ENCODE measurements at regions not wholly inside any gene's neighbourhood (a gene's known extent, or its start where the extent isn't known, plus 50 kb on each side); places are given as distances from the start of the nearest gene placed in this dataset.

DNA sequence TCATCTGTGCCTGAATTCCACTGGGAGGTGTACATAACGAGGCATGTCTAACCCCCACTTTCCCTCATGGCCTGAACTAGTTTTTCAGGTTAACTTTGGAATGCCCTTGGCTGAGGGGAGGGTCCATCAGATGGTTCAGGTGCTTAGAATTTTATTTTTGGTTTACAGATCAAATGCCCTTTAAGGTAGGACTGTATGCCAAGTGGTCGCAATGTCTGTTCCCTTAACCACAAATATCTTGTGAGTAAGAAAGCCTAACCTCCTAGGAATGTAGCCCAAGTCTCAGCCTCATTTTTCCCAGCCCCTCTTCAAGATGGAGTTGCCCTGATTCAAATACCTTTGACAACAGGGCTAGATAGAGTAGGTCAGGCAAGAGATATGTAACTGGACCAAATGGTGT lies 78.4 kb downstream of the RNASET2 start:
- no peak overlapping the region for H3K9ac ChIP-seq (ENCODE audit: insufficient read length)

GRCh38 chr6:166877349-166877748 lies 79.0 kb downstream of the RNASET2 start:
- H3K36me3 ChIP-seq (ENCODE audit: insufficient read depth, low read length) = no peaks in the 10 kb centered on the region
- no peak overlapping the region for H3K9ac ChIP-seq (ENCODE audit: insufficient read length)
- no peak overlapping the region for H3K27ac ChIP-seq
- no peaks in the 10 kb centered on the region; the same call in 1 of the 2 replicates for H3K9me3 ChIP-seq (ENCODE audit: low read depth, low read length)
- no peak for TF ChIP-seq FOXP2 (optimal IDR thresholded peaks at IDR 0.05; ENCODE audit: control extremely low read depth, extremely low read length, insufficient read depth)
- no peak for TF ChIP-seq POLR2AphosphoS5 (IDR thresholded peaks at IDR 0.05; ENCODE audit: borderline replicate concordance, low read depth, low read length)
- TF ChIP-seq EZH2 (IDR thresholded peaks at IDR 0.05) = no peak
- no peak overlapping the region for H3K4me3 ChIP-seq
- DNase-seq (ENCODE audit: low read depth, low spot score) = no peak

More for the DNA sequence above, 78.4 kb downstream of the RNASET2 start:
- TF ChIP-seq POLR2AphosphoS5 (IDR thresholded peaks at IDR 0.05; ENCODE audit: borderline replicate concordance, low read depth, low read length) (no peak), FOXP2 (optimal IDR thresholded peaks at IDR 0.05; ENCODE audit: control extremely low read depth, extremely low read length, insufficient read depth) (no peak), EZH2 (IDR thresholded peaks at IDR 0.05) (no peak)
- Histone ChIP-seq H3K36me3 (ENCODE audit: insufficient read depth, low read length) (no peaks in the 10 kb centered on the region), H3K9me3 (ENCODE audit: low read depth, low read length) (no peaks in the 10 kb centered on the region; the same call in 1 of the 2 replicates), H3K27ac (no peak overlapping the region), H3K4me3 (no peak overlapping the region)
- no peak for DNase-seq (ENCODE audit: low read depth, low spot score)

- no peak overlapping the region for H3K4me3 ChIP-seq
- no peak overlapping the region for H3K27ac ChIP-seq
- no peaks in the 10 kb centered on the region for H3K9me3 ChIP-seq (ENCODE audit: low read depth, low read length)
- no peak for TF ChIP-seq EZH2 (IDR thresholded peaks at IDR 0.05)
- TF ChIP-seq POLR2AphosphoS5 (IDR thresholded peaks at IDR 0.05; ENCODE audit: borderline replicate concordance, low read depth, low read length) = no peak
- no peak overlapping the region for H3K9ac ChIP-seq (ENCODE audit: insufficient read length)
- no peak for DNase-seq (ENCODE audit: low read depth, low spot score)
- H3K36me3 ChIP-seq (ENCODE audit: insufficient read depth, low read length) = no peaks in the 10 kb centered on the region
Measured at GRCh38 chr6:166872531-166873009, 83.8 kb downstream of the RNASET2 start.

DNA sequence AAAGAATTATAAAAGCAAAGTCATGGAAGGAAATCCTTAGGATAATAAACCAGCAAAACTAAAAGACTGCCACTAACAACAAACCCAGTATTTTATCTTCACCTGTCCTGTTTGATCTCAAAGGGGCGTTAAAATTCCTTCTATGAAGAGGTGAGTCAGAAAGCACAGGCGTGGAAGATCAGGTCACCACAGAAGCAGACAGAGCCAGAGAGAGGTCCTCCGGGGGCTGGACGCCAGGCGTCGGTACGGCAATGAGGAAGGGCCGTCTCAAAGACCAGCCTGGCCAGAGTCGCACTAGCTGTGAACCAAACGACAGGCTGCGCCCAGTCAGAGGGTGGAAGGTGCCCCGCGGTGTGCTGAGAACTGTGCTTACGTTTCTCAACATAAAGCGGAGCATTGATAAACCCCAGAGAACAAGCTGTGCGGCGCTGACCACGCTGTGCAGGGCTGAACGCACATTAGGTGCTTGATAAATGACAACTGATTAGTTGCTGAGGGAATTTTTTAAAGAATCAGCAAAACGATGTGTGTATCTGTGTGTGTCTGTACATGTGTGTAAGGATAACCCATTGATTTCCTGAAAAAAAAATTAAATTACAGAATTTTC lies 85.6 kb downstream of the RNASET2 start:
- no peak for TF ChIP-seq FOXP2 (optimal IDR thresholded peaks at IDR 0.05; ENCODE audit: control extremely low read depth, extremely low read length, insufficient read depth)
- no peak for TF ChIP-seq POLR2AphosphoS5 (IDR thresholded peaks at IDR 0.05; ENCODE audit: borderline replicate concordance, low read depth, low read length)
- TF ChIP-seq EZH2 (IDR thresholded peaks at IDR 0.05) = no peak
- no peak for DNase-seq (ENCODE audit: low read depth, low spot score)
- Histone ChIP-seq H3K9ac (ENCODE audit: insufficient read length) (no peak overlapping the region), H3K27ac (no peak overlapping the region), H3K36me3 (ENCODE audit: insufficient read depth, low read length) (no peaks in the 10 kb centered on the region), H3K9me3 (ENCODE audit: low read depth, low read length) (no peaks in the 10 kb centered on the region), H3K4me3 (no peak overlapping the region)

GRCh38 chr6:166866839-166867637 lies 89.3 kb downstream of the RNASET2 start:
- no peak overlapping the region for H3K4me3 ChIP-seq
- H3K9ac ChIP-seq (ENCODE audit: insufficient read length) = no peak overlapping the region
- H3K27ac ChIP-seq = no peak overlapping the region
- DNase-seq (ENCODE audit: low read depth, low spot score) = no peak
- H3K36me3 ChIP-seq (ENCODE audit: insufficient read depth, low read length) = no peaks in the 10 kb centered on the region
- TF ChIP-seq POLR2AphosphoS5 (IDR thresholded peaks at IDR 0.05; ENCODE audit: borderline replicate concordance, low read depth, low read length) (no peak), EZH2 (IDR thresholded peaks at IDR 0.05) (no peak), FOXP2 (optimal IDR thresholded peaks at IDR 0.05; ENCODE audit: control extremely low read depth, extremely low read length, insufficient read depth) (no peak)
- no peaks in the 10 kb centered on the region for H3K9me3 ChIP-seq (ENCODE audit: low read depth, low read length)

- H3K9me3 ChIP-seq (ENCODE audit: low read depth, low read length) = no peaks in the 10 kb centered on the region
- TF ChIP-seq EZH2 (IDR thresholded peaks at IDR 0.05) (no peak), FOXP2 (optimal IDR thresholded peaks at IDR 0.05; ENCODE audit: control extremely low read depth, extremely low read length, insufficient read depth) (no peak), POLR2AphosphoS5 (IDR thresholded peaks at IDR 0.05; ENCODE audit: borderline replicate concordance, low read depth, low read length) (no peak)
- H3K4me3 ChIP-seq = no peak overlapping the region
- H3K9ac ChIP-seq (ENCODE audit: insufficient read length) = no peak overlapping the region
- no peak overlapping the region for H3K27ac ChIP-seq
- no peak for DNase-seq (ENCODE audit: low read depth, low spot score)
- no peaks in the 10 kb centered on the region for H3K36me3 ChIP-seq (ENCODE audit: insufficient read depth, low read length)
Measured at GRCh38 chr6:166864333-166864732, 92.0 kb downstream of the RNASET2 start.

DNA sequence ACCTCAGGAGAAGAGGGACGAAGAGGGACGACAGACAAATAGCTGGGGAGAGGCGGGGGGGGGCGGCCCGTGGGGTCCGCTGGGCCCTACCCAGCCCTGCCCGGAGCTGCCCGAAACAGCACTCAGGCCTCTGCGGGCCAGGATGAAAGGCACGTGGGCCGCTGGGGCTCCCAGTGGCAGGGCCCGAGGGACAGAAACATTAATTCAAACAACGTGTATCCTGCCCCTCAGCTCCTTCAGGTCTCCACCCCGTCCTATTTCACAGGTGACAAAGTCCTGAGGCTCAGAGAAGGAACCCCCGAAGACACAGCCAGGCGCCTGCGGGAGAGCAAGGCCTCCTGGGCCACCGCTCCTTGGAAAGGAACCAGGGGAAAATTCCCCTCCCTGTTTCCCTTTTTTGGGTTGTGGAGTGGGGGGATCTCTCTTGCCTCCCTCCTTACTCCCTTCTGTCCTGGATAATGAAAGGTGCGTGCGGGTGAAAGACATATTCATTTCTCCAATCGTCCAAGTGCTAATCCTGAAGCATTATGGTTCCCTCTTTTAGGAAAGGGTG lies 93.3 kb downstream of the RNASET2 start:
- no peak overlapping the region for H3K4me3 ChIP-seq
- H3K27ac ChIP-seq = no peak overlapping the region
- no peaks in the 10 kb centered on the region for H3K36me3 ChIP-seq (ENCODE audit: insufficient read depth, low read length)
- no peak overlapping the region for H3K9ac ChIP-seq (ENCODE audit: insufficient read length)
- no peak for DNase-seq (ENCODE audit: low read depth, low spot score)
- no peak for TF ChIP-seq EZH2 (IDR thresholded peaks at IDR 0.05)
- TF ChIP-seq POLR2AphosphoS5 (IDR thresholded peaks at IDR 0.05; ENCODE audit: borderline replicate concordance, low read depth, low read length) = no peak
- no peak for TF ChIP-seq FOXP2 (optimal IDR thresholded peaks at IDR 0.05; ENCODE audit: control extremely low read depth, extremely low read length, insufficient read depth)
- H3K9me3 ChIP-seq (ENCODE audit: low read depth, low read length) = no peaks in the 10 kb centered on the region

- H3K9ac ChIP-seq (ENCODE audit: insufficient read length) = no peak overlapping the region
- H3K4me3 ChIP-seq = no peak overlapping the region
- TF ChIP-seq POLR2AphosphoS5 (IDR thresholded peaks at IDR 0.05; ENCODE audit: borderline replicate concordance, low read depth, low read length) (no peak), FOXP2 (optimal IDR thresholded peaks at IDR 0.05; ENCODE audit: control extremely low read depth, extremely low read length, insufficient read depth) (no peak), EZH2 (IDR thresholded peaks at IDR 0.05) (peak; percentile 15)
- H3K27ac ChIP-seq = no peak overlapping the region
- DNase-seq (ENCODE audit: low read depth, low spot score) = no peak
- H3K9me3 ChIP-seq (ENCODE audit: low read depth, low read length) = no peaks in the 10 kb centered on the region
- no peaks in the 10 kb centered on the region for H3K36me3 ChIP-seq (ENCODE audit: insufficient read depth, low read length)
Measured at GRCh38 chr6:166862287-166862977, 93.9 kb downstream of the RNASET2 start.
